ENCODE measurements at regions not wholly inside any gene's neighbourhood (a gene's known extent, or its start where the extent isn't known, plus 50 kb on each side); places are given as distances from the start of the nearest gene placed in this dataset.

GRCh38 chr1:14460173-14460572, 138.3 kb upstream of the KAZN start:
- no peak for TF ChIP-seq ELK1 (IDR thresholded peaks at IDR 0.05; ENCODE audit: low read depth, low read length)
- TF ChIP-seq CBX2 (IDR thresholded peaks at IDR 0.05; ENCODE audit: borderline replicate concordance, low read depth) = no peak
- TF ChIP-seq KDM1A (IDR thresholded peaks at IDR 0.05; ENCODE audit: low read depth) = no peak
- TF ChIP-seq REST (IDR thresholded peaks at IDR 0.05) = no peak
- TF ChIP-seq PHF8 (IDR thresholded peaks at IDR 0.05; ENCODE audit: borderline replicate concordance, low read depth) = no peak
- no peak for TF ChIP-seq CTCF (IDR thresholded peaks at IDR 0.05)
- no peak for TF ChIP-seq ESRRA (IDR thresholded peaks at IDR 0.05; ENCODE audit: borderline replicate concordance, low read length)
- TF ChIP-seq EP300 (IDR thresholded peaks at IDR 0.05) = no peak
- no peak for TF ChIP-seq RAD21 (conservative IDR thresholded peaks at IDR 0.05 in 1 of 2, IDR thresholded peaks at IDR 0.05 in 1 of 2)
- no peak for TF ChIP-seq POLR2A (IDR thresholded peaks at IDR 0.05; ENCODE audit: low read length)
